HG02884 (cell line): ENCODE measurements at regions not wholly inside any gene's neighbourhood (a gene's known extent, or its start where the extent isn't known, plus 50 kb on each side); places are given as distances from the start of the nearest gene placed in this dataset.

Experiments
- ATAC-seq: cut with Tn5 transposase; IDR thresholded peaks from one replicate; pipeline ENCODE4 v1.9.1; 2021; ENCODE audit warnings: mild to moderate bottlenecking, moderate library complexity; ENCODE audit not compliant: unreplicated experiment

GRCh38 chr4:45985038-45985437 lies 138.8 kb downstream of the GABRG1 start:
- ATAC-seq: no peak

DNA sequence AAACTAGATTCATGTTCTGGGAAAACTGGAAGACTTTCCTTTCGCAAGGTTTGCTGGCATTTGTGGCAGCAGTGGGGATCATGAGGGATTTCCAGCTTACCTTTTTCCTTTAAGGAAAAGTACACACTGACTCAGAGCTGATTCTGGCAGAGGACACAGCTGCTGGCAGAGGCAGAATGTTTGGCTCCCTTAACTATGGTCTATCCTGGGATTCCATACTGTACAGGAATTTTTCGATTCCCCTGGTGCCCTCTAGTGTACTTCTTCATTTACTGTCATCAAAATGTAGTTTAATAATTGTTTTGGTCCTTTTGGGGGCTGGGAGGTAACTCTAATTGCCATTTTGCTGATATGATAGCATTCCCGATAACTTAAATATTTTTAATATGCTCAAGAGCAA lies 152.7 kb downstream of the GABRG1 start:
- no peak for ATAC-seq

DNA sequence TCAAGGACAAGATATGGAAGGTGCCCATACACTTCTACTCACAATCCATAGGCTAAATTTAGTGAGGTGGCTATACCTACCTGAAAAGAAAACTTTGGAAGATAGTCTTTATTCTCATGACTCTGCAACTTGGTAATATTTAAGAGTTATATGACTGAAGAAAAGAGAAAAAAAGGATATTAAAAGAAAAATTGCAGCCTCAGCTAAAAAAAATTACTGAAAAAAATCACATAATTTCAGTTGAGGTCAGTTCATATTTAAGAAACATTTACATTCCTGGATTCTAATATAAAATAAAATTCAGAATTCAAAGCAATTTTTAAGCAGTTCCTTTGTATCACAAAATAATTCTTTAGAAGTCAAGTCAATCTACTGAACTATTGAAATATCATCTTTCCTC lies 166.5 kb downstream of the GABRG1 start:
- no peak for ATAC-seq

- no peak for ATAC-seq
Measured at GRCh38 chr4:45954276-45954675, 169.6 kb downstream of the GABRG1 start.

- ATAC-seq: no peak
Measured at GRCh38 chr4:45951153-45951552, 172.7 kb downstream of the GABRG1 start.

GRCh38 chr4:45946699-45947098 lies 177.2 kb downstream of the GABRG1 start:
- no peak for ATAC-seq

- ATAC-seq: no peak
Measured at GRCh38 chr4:45944000-45944399, 179.9 kb downstream of the GABRG1 start.

DNA sequence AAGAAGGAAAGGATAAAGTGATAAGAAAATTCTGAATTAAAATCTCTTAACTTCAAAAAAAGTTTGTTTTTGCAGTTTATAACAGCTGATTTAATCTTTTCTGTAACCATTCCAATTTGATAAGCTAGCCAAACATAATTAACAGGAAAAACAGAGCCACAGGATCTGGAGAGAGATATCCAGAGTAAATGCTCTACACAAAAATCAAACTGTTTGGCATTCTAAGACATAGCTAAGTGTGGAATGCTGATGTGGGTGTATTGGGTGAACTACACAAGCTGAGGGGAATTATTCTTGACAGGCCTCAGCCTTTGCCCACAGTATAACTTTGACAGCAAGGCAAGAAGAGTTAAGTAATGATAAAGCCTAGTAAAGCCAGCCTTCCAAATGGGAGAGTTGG lies 184.8 kb downstream of the GABRG1 start:
- ATAC-seq: no peak

DNA sequence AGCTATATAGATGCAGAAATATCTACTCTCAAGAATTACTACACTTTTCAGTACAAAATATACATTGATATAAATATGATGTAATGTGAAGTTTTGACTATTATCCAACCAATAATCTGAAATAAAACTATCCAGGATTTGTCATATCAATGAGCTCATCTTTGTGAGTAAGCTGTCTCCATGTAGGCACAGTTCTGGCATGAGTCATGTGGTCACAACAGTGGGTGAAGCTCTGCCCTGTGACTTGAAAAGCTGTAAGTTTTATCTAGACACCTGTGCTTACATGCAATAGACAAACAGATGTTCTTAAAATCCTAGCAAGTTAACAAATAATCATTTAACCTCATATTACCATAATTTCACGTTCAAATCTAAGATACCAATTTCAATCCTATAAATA lies 192.7 kb downstream of the GABRG1 start:
- ATAC-seq: no peak

- no peak for ATAC-seq
Measured at GRCh38 chr4:45927641-45928040, 196.2 kb downstream of the GABRG1 start.

DNA sequence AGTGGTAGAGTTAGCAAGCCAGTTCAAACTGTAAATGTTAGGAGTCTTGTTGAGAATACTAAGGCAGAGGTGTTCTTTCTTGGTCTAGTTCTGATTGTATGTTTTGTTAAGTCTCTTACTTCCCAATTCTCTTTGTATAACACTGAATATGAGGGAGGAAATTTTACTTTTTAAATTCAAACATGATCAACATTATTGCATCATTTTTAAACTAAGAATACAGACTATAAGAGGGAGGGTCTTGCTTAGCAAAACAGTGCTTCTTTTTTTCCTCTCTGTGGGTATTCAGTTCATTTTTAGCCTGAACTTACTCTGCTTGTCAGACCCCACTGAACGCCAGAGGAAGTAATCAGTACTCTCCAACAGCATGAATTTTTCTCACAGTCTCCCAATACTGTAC lies 198.0 kb downstream of the GABRG1 start:
- no peak for ATAC-seq

- ATAC-seq: no peak
Measured at GRCh38 chr4:45920861-45921260, 203.0 kb downstream of the GABRG1 start.

GRCh38 chr4:45910511-45910910 lies 213.3 kb downstream of the GABRG1 start:
- no peak for ATAC-seq

GRCh38 chr4:45897946-45898585 lies 225.8 kb downstream of the GABRG1 start:
- ATAC-seq: no peak

DNA sequence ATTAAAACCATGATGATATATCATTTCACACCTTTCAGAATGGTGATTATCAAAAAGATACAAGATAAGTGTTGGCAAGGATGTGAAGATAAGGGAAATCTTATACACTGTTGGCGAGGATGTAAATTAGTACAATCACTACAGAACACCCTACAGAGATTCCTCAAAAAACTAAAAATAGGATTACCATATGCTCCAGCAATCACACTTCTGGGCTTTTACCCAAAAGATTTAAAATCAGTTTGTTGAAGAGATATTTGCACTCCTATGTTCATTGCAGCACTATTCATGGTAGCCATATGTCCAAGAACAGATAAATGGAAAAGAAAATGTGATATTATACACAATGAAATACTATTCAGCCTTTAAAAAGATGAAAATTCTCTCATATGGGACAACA lies 240.4 kb downstream of the GABRG1 start:
- no peak for ATAC-seq

DNA sequence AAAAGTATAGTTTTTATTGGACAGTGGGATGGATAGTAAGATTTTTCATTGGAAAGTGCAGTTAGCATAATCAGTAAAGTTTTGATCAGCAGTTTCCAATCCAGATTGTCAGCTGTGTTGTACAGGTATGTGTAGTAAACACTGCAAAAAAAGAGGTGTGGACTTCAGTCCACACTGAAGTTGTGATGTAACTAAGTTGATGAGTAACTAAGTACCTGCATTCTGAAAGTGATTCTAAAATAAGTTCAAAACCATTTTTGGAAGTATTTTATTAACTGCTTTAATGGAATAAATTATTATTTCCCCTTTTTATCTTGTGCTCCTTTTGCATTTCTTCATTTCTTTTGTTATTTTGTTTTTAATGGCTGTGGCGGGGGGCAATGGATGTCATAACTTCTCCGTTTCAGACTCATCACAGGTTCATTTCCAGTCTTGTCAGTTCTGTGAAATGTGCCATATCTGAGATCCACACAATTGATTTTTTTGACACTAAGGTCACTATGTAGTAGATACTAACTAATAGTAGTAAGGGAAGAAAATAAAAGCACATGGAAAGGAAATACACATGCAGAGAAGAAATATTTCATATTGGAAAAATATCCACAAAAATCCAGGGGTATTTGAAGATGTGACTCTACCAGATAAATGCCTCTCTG lies 247.5 kb downstream of the GABRG1 start:
- no peak for ATAC-seq

DNA sequence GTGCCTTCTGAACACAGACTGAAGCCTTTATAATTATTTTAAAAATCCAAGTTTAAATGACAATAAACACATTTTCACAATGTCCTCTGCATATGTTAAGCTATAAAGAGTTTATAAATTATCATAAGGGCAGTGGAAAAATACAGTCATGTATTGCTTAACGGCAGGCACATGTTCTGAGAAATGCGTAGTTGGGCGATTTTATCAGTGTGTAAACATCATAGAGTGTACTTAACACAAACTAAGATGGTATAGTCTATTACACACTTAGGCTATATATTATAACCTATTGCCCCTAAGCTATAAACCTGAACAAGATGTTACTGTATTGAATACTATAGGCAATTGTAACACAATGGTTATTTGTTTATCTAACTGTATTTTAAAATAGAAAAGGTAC lies 254.7 kb downstream of the GABRG1 start:
- ATAC-seq: no peak

DNA sequence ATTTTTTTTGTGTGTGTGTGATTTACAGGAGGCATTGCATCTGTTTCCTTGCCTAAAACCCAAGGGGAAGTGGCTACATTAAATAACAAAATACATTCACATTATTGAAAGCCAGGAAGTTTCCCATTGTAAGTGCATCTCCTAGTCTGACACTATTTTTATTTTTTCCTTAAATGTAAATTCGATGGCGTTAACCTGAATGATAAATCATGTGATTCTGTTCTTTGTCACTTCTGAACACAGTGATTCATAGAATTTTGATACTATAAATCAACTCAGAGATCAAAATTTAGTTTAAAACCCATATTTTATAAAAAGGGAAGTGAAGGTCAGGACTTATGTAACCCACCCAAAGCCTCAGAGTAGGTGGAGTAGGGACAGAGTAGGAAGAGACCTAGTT lies 258.1 kb downstream of the GABRG1 start:
- ATAC-seq: no peak

DNA sequence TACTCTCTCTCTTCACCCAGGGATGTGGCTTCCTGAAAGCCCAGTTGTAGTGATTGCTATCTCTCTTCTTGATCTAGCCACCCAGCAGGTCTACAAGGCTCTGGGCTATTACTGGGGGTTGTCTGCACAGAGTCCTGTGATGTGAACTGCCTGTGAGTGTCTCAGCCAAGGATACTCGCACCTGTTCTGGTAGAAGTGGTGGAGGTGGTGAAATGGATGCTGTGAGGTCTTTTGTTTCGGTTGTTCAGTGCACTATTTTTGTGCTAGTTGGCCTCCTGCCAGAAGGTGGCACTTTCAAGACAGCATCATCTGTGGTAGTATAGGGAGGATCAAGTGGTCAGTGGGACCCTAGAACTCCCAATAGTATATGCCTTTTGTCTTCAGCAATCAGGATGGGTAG lies 268.0 kb downstream of the GABRG1 start:
- ATAC-seq: no peak

DNA sequence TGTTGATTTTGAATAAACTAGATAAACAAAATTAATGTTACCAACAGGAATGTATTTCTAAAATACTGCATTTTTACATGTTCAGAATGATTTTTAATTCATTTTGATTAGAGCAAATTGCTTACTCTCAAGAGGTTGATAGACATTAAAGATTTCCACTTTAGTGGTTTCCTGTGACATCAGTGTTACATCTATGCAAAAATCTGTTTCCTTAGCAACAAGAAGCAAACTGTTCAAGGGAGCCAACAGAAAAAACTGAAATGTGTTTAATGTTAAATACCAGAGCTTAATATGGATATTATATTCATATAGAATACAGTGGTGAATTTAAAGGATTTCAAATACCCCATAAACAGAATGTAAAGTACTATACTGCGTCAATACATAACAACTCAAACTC lies 277.8 kb downstream of the GABRG1 start:
- no peak for ATAC-seq

DNA sequence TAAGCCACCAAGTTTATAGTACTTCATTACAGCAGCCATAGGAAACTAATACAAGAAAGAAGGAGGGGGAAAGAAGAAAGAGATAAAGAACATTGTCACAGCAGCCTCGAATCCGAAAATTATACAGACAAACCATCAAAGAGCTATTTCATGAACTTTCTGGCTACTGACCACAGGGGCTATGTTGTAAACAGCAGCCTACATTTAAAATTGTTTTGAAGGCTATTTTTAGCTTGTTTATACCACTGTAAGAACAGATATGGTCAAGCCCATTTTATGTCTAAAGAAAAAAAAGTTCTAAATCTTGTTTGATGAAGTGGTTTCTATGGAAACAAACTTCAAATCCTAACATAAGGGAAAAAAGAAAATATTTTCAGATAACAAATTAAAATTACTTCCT lies 282.1 kb downstream of the GABRG1 start:
- no peak for ATAC-seq

- ATAC-seq: no peak
Measured at GRCh38 chr4:45831692-45832091, 292.2 kb downstream of the GABRG1 start.

GRCh38 chr4:45803994-45804393 lies 319.9 kb downstream of the GABRG1 start:
- no peak for ATAC-seq
